ENCODE measurements at regions not wholly inside any gene's neighbourhood (a gene's known extent, or its start where the extent isn't known, plus 50 kb on each side); places are given as distances from the start of the nearest gene placed in this dataset.

GRCh38 chr1:70909262-70909822 is 138.3 kb downstream of the PTGER3 start:
- TF ChIP-seq, protein P1, sequence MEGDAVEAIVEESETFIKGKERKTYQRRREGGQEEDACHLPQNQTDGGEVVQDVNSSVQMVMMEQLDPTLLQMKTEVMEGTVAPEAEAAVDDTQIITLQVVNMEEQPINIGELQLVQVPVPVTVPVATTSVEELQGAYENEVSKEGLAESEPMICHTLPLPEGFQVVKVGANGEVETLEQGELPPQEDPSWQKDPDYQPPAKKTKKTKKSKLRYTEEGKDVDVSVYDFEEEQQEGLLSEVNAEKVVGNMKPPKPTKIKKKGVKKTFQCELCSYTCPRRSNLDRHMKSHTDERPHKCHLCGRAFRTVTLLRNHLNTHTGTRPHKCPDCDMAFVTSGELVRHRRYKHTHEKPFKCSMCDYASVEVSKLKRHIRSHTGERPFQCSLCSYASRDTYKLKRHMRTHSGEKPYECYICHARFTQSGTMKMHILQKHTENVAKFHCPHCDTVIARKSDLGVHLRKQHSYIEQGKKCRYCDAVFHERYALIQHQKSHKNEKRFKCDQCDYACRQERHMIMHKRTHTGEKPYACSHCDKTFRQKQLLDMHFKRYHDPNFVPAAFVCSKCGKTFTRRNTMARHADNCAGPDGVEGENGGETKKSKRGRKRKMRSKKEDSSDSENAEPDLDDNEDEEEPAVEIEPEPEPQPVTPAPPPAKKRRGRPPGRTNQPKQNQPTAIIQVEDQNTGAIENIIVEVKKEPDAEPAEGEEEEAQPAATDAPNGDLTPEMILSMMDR (IDR thresholded peaks at IDR 0.05) = no peak
- TF ChIP-seq EP300 (IDR thresholded peaks at IDR 0.05) = no peak
